Loucy (cell line): ENCODE measurements at regions not wholly inside any gene's neighbourhood (a gene's known extent, or its start where the extent isn't known, plus 50 kb on each side); places are given as distances from the start of the nearest gene placed in this dataset.

Source experiments
- H2AFZ ChIP-seq: fragments of 200-600 bp; sonication (generic); 2 replicates; pipeline ENCODE4 v1.6.0; 2016; ENCODE audit warnings: antibody characterized with exemption, mild to moderate bottlenecking, low read length, moderate library complexity
- H3F3A ChIP-seq: fragments of 200-600 bp; 2 replicates; pipeline ENCODE4 v1.6.0; 2016; ENCODE audit warnings: antibody characterized with exemption, low read depth, mild to moderate bottlenecking
- H3K27me3 ChIP-seq: fragments of 200-600 bp; sonication (generic); 2 replicates; pipeline ENCODE4 v1.6.1; 2014; ENCODE audit warnings: low read length, mild to moderate bottlenecking; ENCODE audit not compliant: insufficient read depth, poor library complexity, severe bottlenecking
- H3K36me3 ChIP-seq: fragments of 200-600 bp; sonication (generic); 2 replicates; pipeline ENCODE4 v1.6.1; 2016; ENCODE audit warnings: low read length; ENCODE audit not compliant: insufficient read depth
- H3K4me1 ChIP-seq: fragments of 200-600 bp; sonication (generic); 2 replicates; pipeline ENCODE4 v1.5.1; 2014; ENCODE audit warnings: low read length, mild to moderate bottlenecking; ENCODE audit not compliant: insufficient read depth, poor library complexity, severe bottlenecking
- H3K4me2 ChIP-seq: fragments of 200-600 bp; sonication (generic); 2 replicates; pipeline ENCODE4 v1.6.0; 2014; ENCODE audit warnings: antibody characterized with exemption, low read length, low read depth, mild to moderate bottlenecking; ENCODE audit not compliant: poor library complexity, severe bottlenecking
- H3K4me3 ChIP-seq: fragments of 200-600 bp; sonication (generic); 2 replicates; pipeline ENCODE4 v1.5.1; 2014; ENCODE audit warnings: low read length, mild to moderate bottlenecking, mixed read lengths; ENCODE audit not compliant: poor library complexity, severe bottlenecking
- H3K79me2 ChIP-seq: fragments of 200-600 bp; sonication (generic); 2 replicates; pipeline ENCODE4 v1.6.1; 2014; ENCODE audit warnings: low read length; ENCODE audit not compliant: insufficient read depth
- H3K9ac ChIP-seq: fragments of 200-600 bp; sonication (generic); 2 replicates; pipeline ENCODE4 v1.6.0; 2014; ENCODE audit warnings: mild to moderate bottlenecking, low read depth, low read length, moderate library complexity; ENCODE audit not compliant: poor library complexity, severe bottlenecking
- H3K9me2 ChIP-seq: fragments of 200-600 bp; sonication (generic); replicated peaks from 2 replicates; pipeline ENCODE4 v1.6.1; 2016; ENCODE audit warnings: low read depth, low read length, mixed read lengths
- H3K9me3 ChIP-seq: fragments of 200-600 bp; sonication (generic); 2 replicates; pipeline ENCODE4 v1.6.1; 2014; ENCODE audit warnings: mild to moderate bottlenecking, antibody characterized with exemption, low read length, low read depth; ENCODE audit not compliant: insufficient read depth
- H4K20me1 ChIP-seq: fragments of 200-600 bp; sonication (generic); 2 replicates; pipeline ENCODE4 v1.6.0; 2014; ENCODE audit warnings: antibody characterized with exemption, low read length, mild to moderate bottlenecking; ENCODE audit not compliant: insufficient read depth, poor library complexity, severe bottlenecking
- CTCF ChIP-seq: fragments of 200-600 bp; sonication (generic); conservative IDR thresholded peaks from 2 replicates; pipeline ENCODE4 v1.5.1; 2014; ENCODE audit warnings: mild to moderate bottlenecking, antibody characterized with exemption, low read length
- EZH2phosphoT487 ChIP-seq: fragments of 200-600 bp; IDR thresholded peaks from 2 replicates; pipeline ENCODE4 v1.6.1; 2018; ENCODE audit warnings: antibody characterized with exemption, mild to moderate bottlenecking, moderate library complexity, borderline replicate concordance

GRCh38 chr1:240021709-240022108, 70.0 kb upstream of the FMN2 start:
- Histone ChIP-seq H3K4me1 (no peaks in the 10 kb centered on the region), H3K4me2 (no peak overlapping the region), H3F3A (no peaks in the 10 kb centered on the region), H3K4me3 (no peak overlapping the region), H3K9me3 (no peaks in the 10 kb centered on the region), H3K27me3 (no peaks in the 10 kb centered on the region), H3K9ac (no peak overlapping the region), H3K79me2 (no peaks in the 10 kb centered on the region), H4K20me1 (no peaks in the 10 kb centered on the region), H2AFZ (no peak overlapping the region), H3K9me2 (no peaks in the 10 kb centered on the region), H3K36me3 (no peaks in the 10 kb centered on the region)
- no peak for TF ChIP-seq EZH2phosphoT487
- TF ChIP-seq CTCF, result no peak

GRCh38 chr1:240027059-240027462, 64.6 kb upstream of the FMN2 start:
- Histone ChIP-seq H3K4me2 (no peak overlapping the region), H2AFZ (no peak overlapping the region)
- TF ChIP-seq EZH2phosphoT487 (no peak), CTCF (peak; percentile 86)

GRCh38 chr1:240029418-240029817, 62.3 kb upstream of the FMN2 start:
- Histone ChIP-seq H3K36me3 (no peaks in the 10 kb centered on the region), H3K9ac (no peak overlapping the region), H3K27me3 (no peaks in the 10 kb centered on the region), H3K9me3 (no peaks in the 10 kb centered on the region), H4K20me1 (no peaks in the 10 kb centered on the region), H3K4me2 (no peak overlapping the region), H3K9me2 (no peaks in the 10 kb centered on the region), H3K4me1 (no peaks in the 10 kb centered on the region), H3K79me2 (no peaks in the 10 kb centered on the region), H3K4me3 (no peak overlapping the region), H3F3A (no peaks in the 10 kb centered on the region), H2AFZ (no peak overlapping the region)
- TF ChIP-seq EZH2phosphoT487 (no peak), CTCF (no peak)

More at GRCh38 chr1:240027059-240027462, 64.6 kb upstream of the FMN2 start:
- H3K79me2 ChIP-seq, result no peaks in the 10 kb centered on the region
- no peaks in the 10 kb centered on the region for H4K20me1 ChIP-seq
- no peaks in the 10 kb centered on the region for H3K4me1 ChIP-seq
- no peaks in the 10 kb centered on the region for H3K36me3 ChIP-seq
- no peaks in the 10 kb centered on the region for H3K9me2 ChIP-seq
- H3K4me3 ChIP-seq, result no peak overlapping the region
- H3K9ac ChIP-seq, result no peak overlapping the region
- no peaks in the 10 kb centered on the region for H3K9me3 ChIP-seq
- no peaks in the 10 kb centered on the region for H3K27me3 ChIP-seq
- H3F3A ChIP-seq, result no peaks in the 10 kb centered on the region
